Ovary (tissue), 3 donors: ENCODE measurements at regions not wholly inside any gene's neighbourhood (a gene's known extent, or its start where the extent isn't known, plus 50 kb on each side); places are given as distances from the start of the nearest gene placed in this dataset.

Source experiments
- POLR2A ChIP-seq: fragments of 450-650 bp; IDR thresholded peaks from one replicate; pipeline ENCODE4 v1.6.1; 2017; ENCODE audit warnings: antibody characterized with exemption, mild to moderate bottlenecking, moderate library complexity
- TF ChIP-seq, protein P1 (sequence below), 3 donors: fragments of 450-650 bp in 2 of 3; fragments of 200-600 bp in 1 of 3; IDR thresholded peaks; one replicate each; pipeline versions ENCODE4 v1.5.1 to v1.8.0; 2016 to 2022; ENCODE audit warnings: antibody characterized with exemption in 3 of 3, mild to moderate bottlenecking in 1 of 3
- donor health status: DM: no; HTN: no; CAD: no.

DNA sequence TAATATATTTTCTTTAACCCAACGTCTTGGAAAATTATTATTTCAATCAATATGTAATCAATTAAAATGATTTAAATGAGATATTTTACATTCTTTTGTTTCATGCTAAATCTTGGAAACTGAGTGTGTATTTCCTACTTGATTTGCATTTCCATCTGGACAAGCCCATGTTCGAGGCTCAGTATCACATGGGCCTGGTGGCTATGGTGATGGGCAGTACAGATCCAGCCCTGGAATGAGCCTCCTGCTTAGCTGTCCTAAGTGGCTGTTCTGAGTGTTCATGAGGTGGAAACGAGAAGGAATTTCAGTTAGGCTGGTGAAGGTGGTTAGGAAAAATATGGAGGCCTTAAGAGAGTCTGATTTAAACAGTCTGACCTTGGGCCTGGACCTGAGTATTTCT, 73.0 kb upstream of the ATXN1 start:
- TF ChIP-seq, protein P1, sequence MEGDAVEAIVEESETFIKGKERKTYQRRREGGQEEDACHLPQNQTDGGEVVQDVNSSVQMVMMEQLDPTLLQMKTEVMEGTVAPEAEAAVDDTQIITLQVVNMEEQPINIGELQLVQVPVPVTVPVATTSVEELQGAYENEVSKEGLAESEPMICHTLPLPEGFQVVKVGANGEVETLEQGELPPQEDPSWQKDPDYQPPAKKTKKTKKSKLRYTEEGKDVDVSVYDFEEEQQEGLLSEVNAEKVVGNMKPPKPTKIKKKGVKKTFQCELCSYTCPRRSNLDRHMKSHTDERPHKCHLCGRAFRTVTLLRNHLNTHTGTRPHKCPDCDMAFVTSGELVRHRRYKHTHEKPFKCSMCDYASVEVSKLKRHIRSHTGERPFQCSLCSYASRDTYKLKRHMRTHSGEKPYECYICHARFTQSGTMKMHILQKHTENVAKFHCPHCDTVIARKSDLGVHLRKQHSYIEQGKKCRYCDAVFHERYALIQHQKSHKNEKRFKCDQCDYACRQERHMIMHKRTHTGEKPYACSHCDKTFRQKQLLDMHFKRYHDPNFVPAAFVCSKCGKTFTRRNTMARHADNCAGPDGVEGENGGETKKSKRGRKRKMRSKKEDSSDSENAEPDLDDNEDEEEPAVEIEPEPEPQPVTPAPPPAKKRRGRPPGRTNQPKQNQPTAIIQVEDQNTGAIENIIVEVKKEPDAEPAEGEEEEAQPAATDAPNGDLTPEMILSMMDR (IDR thresholded peaks at IDR 0.05): no peak
- no peak for TF ChIP-seq POLR2A
